Dermis blood vessel endothelial cell (primary cell): ENCODE measurements at regions not wholly inside any gene's neighbourhood (a gene's known extent, or its start where the extent isn't known, plus 50 kb on each side); places are given as distances from the start of the nearest gene placed in this dataset.

Source experiments
- DNase-seq: peaks from one replicate; pipeline ENCODE4 v3.0.0; 2010

DNA sequence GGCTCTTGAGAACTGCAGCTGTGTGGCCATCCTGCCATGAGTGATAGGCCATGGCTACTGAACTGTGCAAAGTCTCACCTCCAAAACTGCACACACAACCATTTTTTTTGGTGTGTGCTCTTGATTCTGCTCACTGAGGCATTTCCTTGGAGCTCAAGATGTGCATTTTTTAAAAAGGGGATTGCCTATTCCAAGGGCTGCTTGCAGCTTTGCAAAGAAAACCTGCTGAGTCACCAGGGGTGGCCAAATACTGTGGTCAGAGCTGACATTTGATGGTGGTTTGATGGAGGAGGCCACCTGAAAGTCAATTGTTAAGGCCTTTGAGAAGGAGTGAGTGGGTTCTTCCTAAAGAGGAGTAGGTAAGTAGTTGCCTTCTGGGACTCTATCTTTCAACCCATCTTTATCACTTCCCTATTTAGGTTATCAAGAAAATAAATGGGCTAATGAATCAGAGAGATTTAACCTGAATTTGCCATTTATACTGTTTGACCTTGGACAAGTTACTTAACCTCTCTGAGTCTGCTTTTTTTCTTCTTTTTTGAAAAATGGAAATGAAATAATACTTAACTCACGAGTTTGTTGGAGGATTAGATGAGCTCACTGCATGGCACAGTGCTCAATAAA, 87.9 kb downstream of the CHST2 start:
- no peak for DNase-seq

DNA sequence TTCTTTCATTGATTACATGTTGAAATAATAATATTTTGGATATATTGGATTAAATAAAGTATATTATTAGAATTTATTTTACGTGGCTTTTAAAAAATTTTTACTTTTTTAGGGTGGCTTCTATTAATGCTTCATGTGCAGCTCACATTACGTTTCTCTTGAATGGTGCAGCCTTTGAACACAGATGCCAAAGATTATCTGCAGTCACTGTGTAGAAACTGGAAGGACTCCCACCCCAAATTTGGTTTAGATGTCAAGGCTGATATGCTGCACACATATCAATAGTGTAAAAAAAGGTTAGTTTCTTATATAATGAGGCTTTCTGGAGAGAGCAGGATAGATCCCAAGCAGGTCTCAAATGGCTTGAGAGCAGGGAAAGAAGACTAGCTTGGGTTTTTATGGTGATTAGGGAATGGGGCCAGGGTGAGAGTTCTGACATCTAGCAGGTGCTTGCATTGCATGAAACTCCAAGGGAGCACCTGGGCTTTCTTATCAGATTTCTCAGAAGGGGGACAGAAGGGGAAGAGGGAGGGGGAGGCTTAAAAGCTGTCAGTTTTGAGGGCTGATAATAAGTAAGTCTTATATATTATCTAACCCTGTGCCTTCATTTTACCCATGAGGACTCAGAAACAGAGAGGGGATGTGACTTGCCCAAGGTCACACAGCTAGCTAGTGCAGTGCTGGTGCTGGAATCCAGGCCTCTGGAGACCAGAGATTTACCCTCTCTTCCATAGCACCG, 89.6 kb downstream of the CHST2 start:
- DNase-seq, result no peak

DNA sequence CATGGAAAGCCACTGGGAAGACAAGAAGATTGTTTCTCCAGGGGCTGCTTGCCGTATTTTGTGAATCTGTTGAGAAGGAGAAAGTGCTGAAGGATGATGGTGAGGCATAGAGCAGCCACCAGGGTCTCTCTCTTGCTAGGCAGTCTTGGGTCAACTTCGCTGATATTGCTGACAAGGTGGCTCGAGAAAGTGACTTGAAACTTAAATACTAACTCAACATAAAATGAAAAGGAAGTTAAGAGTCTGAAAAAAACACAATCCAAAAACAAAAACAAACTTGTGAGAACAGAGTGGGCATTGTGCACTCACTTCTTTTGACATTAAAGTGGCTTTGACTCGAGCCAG, 90.1 kb downstream of the CHST2 start:
- no peak for DNase-seq

DNA sequence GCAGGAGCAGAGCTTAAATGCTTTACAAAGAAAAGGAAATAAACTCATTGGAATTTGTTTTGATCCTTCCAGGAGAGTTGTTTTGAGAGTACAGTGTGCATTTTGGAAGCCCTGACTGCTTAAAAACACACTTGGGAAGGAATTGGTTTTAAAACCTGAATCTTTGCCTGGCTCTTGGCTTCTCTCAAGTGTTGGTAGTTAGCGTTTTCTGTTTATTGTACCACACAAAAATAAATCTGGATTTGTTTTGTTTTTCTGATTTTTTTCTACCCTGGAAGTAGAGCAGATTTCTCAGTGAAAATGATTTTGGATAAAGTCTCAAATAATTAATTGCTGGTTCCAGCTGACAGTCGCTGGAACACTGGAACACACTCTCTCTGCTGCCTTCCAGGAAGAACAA, 90.6 kb downstream of the CHST2 start:
- no peak for DNase-seq

DNA sequence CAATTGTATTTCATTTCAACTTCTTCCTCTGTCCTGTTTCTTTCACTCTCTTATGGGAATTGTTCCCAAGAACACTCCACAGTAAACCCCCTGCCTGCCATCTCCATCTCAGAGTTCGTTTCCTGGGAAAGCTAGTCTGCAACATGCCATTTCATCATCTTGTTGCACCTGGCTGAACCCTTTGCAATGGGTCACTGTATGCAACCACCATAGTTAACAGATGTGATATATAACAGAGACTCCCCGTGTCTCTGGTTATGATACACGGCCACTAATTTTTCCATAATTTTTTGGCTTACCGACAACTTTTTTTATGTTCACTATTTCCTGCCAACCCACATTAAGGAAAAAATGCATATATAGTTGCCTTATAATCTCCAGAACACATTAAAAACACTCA, 95.5 kb downstream of the CHST2 start:
- no peak for DNase-seq
